ENCODE measurements at regions not wholly inside any gene's neighbourhood (a gene's known extent, or its start where the extent isn't known, plus 50 kb on each side); places are given as distances from the start of the nearest gene placed in this dataset.

GRCh38 chr3:69439643-69440270 lies 53.9 kb upstream of the FRMD4B start:
- no peak for DNase-seq

GRCh38 chr3:69438476-69438875 lies 52.6 kb upstream of the FRMD4B start:
- DNase-seq: no peak

- no peak for DNase-seq
These were observed 49.7 kb upstream of the FRMD4B start for GRCh38 chr3:69435274-69436265.
